Activated CD8-positive, alpha-beta memory T cell treated with anti-CD3 and anti-CD28 coated beads for 4 hours (primary cell): ENCODE measurements at regions not wholly inside any gene's neighbourhood (a gene's known extent, or its start where the extent isn't known, plus 50 kb on each side); places are given as distances from the start of the nearest gene placed in this dataset.

Experiments
- DNase-seq, 2 donors: peaks; one replicate each; pipeline ENCODE4 v3.0.0-alpha.2; 2020; ENCODE audit warnings: low read depth in 2 of 2

DNA sequence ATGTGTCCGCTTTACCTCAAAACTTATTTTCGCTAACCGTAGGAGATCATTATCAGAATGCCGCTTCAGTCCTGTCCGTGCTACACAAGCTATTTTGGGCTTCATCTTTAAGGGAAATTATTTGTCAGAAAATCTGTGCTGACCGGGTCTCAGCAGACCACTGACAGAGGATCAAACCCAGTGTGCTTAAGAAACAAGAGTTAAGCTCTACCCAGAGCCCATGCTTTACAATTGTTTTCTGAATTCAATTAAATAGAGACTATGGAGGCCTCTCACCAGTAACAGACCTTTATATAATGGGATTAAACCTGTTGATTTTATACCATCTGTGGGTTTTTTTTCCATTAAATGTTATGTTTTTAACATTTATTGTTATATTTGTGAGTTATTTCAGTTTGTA lies 1956.7 kb upstream of the PIK3C3 start:
- DNase-seq, result no peak

DNA sequence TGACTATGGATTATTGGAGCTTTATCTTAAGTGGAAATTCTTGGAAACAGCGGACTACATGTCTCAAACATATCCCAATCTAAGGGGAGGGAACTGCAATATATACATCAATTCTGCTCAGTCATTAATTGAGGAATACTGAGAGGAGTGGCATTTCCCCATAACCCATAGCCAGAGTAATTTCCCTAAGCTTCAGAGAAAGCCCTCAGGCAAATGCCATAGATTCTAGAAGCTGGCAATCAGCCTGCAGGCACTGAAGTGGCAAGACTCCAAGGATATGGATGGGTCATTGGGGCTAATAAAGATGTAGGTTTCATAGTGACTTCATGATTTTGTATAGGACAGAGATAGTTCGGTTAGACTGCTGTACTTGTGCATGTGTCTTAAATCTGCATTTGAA lies 1960.5 kb upstream of the PIK3C3 start:
- no peak for DNase-seq

DNA sequence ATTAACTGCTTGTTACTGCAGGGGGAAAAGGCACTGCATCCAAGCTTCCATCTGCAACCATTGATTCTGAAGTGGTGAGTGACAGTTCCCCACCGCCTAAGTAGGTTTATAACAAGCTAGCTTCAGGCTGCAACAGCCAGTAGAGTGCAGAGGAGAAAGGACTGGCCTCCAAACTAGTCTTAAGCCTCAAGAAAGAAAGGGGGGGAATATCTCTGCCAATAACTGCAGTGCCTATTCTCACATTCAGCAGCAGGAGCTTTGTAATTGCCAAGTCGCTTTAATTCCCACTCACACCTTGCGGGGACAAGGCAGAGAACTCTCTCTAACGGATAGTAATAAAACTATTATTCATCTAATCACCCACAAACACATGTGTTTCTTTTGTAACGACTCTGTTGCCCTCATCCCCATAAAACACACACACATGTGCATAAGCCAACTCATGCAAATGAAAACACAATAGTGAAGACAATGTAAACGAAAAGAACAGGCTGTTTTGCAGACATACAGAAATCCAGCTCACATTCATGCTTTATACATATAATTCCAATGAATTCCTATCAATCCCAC lies 1963.3 kb upstream of the PIK3C3 start:
- DNase-seq, result no peak

DNA sequence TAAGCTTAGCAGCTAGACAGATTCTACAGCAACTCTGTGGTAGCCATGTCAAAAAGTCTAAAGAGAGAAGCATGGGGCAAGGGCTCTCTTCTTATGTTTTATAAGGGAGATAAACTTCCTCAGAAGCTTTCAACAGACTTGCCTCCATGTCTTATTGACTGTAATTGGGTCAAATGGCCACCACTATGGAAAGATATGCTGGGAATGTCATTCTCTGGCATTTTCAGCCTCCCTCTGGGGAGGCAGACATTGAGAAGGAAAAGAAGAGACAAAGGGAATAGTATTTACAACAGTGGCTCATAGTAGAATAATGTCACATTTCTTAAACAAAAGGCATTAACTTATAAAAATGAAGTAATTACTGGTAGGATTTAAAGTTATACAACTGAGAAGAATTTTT lies 1964.5 kb upstream of the PIK3C3 start:
- DNase-seq, result no peak

DNA sequence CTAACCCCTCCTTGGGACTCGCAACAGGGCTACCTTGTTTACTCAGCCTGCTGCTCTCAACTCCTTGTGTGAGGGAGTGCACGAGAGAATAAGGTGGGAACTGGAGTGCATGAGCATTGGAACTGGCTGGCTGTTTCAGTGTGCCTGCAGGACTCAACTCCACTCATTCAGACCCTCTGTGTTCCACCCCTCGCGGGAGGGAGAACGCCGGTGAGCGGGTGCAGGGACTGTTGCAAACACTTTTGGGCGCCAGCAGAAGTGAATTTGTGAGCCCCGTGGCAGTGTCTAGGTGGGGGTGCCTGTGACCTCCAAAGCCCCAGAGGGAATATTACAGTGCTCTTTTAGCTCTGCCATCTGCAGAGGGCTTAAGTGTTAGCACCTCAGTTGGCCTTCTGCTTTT lies 1978.3 kb upstream of the PIK3C3 start:
- no peak for DNase-seq

DNA sequence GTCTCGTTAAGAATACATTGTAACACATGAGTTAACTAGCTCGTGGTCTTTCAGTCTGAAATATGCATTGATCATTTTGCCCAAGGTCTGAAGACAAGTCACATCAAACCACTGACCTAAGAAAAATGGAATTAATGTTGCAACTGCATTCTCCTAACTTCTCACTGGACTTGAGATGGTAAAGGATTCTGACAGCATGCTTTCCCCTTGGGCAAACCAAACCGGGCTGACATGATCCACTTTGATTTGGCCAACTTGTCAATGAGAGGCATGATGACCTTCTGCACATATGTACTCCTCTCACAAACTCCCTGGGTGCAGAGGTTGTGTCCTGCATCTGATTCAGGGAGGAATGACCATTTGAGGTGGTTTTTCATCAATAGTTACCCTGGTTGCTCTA lies 1982.5 kb upstream of the PIK3C3 start:
- DNase-seq, result no peak

DNA sequence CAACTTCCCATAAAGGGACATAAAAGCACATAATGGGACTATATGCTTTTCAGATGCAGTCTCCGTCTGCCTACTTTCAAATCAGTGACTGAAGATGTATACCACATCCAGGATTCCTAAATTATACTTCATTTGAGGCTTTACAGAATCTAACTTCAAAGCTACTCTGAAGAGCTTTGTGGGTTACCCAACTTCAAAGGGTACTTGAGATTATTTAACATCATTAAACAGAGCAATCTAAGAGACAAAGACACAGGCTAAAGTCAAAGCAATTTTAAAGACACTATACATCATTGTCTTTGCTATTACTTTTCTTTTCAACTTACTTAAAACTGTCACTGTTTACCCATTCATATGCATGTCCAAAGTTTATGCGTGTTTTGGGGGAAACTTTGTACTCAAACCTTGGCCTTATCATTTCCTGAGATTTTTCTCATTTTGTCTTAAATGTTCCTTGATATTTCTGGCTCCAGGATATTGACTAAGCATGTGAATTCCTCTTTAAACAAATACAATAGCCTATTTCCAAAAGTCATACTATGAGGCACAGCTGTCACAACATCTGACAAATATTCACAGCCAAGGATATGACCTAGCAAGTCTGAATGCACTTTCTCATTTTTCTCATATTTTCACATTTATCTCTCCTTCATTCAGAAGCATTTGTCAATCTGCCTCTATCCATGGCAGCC lies 1985.1 kb upstream of the PIK3C3 start:
- no peak for DNase-seq

DNA sequence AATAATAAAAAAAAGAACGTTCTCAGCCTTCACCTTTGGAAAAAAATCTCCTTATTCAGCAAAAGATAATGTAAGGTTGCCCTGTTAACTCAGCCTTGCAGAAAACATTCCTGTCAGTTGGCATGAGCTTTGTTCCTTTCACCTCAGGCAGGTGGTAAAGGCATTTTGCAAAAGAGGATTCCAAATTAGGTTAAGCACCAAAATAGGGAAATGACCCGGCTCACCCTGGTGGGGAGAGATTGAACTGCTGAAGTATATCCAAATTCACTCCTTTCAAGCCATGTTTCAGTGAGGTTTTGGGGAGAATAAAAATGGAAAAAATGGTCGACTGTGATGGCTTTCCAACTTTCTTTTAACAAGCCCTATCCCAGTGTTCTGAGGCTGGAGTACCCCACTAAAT lies 1988.8 kb upstream of the PIK3C3 start:
- no peak for DNase-seq

DNA sequence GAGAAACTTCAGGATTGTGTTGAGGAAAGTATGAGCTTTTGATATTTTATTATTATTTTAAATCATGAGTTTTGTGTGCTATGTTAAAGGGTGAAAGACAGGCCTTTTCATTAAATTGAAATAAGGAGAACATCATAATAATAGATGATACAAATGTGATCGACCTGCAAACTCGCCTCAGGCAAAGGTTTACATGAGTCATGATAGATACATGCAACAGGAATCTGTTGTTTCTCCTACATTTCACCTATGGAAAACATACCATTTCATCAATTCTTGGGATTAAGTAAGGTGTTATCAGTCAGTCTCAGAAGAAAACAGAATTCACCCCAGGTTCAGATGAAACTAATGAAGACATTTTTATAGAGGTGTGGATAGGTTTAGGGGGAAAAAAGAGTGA lies 1992.5 kb upstream of the PIK3C3 start:
- no peak for DNase-seq

DNA sequence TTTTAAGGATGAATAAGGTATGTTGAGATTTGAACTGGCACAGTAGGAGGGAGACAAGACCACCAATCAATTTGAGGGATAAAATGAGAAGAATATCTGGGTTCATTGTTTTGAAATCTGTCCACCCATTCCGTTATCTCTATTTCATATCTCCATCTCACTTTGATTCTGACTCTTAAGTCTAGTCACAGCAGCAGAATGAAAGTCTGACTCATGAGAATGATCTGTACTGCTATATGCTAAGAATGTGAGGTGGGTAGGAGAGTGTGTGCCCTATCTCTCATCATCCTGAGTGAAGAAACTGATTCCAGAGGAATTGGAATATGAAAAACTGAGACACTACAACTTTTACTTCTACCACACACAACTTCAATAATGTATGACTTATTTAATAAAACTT lies 1994.5 kb upstream of the PIK3C3 start:
- DNase-seq, result no peak

DNA sequence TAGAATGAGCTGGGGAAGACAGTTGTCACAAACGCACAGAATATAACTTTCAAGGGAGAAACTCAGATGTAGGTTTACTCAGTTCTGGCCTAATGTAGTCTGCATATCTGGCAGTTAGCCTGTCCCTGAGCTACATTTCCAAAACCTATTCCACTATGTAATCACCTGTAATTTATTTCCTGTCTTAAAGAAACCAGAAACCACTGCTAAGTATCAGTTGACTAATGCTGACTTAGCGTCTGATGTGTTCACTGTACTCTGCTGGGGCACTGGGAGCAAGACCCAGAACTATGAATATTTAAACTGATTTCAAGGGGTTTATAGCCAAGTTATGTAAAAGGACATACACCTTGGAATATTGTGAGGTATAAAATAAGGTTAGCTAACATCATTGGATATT lies 1995.2 kb upstream of the PIK3C3 start:
- no peak for DNase-seq

DNA sequence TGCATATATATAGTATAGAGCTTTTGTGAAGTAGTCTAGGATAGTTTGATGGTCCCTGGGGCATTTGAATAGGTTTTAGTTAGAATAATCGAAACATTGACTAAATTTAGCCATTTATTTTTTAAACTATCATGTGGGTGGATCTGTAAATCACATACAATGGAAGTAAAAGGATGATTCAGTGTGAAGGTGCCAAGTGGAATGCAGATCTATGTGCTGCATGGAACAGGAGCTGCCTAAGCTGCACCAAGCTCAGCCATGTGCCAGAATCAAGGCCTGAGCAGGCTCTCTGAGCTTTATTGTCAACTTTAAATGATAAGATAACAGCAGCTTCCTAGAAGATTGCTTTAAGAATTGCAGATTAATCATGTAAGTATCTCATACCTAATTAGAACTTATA lies 1996.2 kb upstream of the PIK3C3 start:
- no peak for DNase-seq

DNA sequence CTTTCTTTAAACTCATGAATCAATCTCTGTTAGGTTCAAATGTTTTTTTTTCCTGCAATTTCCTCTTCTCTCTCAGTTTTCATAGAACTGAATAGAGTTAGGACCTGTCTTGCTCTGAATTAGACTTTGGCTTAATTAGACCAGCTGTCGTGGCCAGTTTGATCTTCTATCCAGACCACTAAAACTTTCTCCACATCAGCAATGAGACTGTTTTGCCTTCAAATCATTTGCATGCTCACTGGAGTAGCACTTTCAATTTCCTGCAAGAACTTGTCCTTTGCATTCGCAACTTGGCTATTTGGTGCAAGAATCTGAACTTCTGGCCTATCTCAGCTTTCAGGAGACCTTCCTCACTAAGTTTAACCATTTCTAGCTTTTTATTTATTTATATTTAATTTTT lies 2002.2 kb upstream of the PIK3C3 start:
- no peak for DNase-seq

DNA sequence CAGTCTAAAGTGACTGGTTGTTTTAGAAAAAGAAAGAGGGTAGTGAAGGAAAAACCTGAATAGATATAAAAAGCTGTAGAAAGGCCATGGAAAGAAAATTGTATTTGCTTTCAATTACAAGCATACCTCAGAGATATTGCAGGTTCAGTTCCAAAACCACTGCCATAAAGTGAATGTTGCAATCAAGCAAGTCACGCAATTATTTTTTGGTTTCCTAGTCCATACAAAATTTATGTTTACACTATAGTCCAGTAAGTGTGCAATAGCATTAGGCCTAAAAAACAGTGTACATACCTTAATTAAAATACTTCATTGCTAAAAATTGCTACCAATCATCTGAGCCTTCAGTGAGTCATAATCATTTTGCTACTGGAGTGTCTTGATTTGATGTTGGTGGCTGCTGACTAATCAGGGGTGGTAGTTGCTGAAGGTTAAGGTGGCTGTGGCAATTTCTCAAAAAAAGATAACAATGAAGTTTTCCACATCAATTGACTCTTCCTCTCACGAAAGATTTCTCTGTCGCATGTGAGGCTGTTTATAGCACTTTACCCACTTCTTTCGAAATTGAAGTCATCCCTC lies 2003.8 kb upstream of the PIK3C3 start:
- DNase-seq, result no peak

DNA sequence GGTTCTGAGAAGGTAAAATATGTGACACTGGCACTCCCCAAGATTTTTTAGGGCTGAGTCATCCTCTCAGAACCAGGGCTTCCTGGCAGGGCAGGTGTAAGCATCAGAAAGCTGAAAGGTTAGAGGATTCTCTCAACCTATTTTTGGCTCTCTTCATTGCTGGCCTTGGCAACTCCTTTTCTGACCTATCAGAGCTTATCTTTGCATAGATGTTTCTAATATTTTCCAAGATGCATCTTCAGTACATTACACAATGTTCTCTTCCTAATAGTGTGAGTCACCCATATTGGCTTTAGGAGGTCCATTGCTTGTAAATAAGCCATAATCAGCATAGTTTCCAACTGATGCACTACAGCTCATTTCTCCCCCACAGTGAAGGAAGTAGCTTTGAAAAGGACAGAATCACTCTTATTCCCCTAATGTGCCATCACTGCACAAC lies 2008.4 kb upstream of the PIK3C3 start:
- no peak for DNase-seq

DNA sequence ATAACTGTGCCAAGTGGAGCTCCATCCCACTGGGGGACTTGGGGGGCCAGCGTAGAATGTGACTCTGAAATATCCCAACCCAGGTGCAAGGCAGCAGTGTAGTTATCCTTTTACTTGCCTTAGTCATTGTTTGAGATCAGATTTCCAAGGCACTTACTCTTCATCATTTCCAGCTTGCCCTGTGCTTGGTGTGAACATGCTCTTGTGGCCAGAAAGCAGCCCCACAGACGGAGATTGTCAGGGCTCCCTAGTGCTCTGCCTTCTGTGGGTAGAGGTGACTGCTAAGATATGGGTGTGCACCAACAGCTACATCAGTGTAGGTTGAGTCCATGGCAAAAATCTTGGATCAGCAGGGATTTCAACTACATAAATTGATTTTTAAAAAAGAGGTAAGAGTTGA lies 2010.0 kb upstream of the PIK3C3 start:
- DNase-seq, result no peak

DNA sequence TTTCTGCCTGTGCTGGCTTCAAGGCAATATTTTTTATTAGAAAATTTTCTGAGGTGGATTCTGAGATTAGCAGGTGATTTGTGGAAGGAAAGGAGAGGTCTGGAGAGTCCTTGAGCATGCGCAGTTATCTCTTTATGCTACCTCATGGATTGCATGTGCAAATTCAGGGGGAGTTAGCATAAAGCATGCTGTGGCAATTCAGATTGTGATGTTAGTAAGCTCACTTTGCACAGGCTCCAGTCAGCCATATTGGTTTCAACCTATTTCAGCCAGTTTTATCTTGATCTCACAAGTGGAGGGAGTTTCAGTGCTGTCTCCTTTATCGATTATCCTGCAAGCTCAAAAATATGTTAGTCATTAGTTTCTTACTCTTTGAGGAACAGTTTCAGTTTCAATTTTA lies 2012.3 kb upstream of the PIK3C3 start:
- no peak for DNase-seq

DNA sequence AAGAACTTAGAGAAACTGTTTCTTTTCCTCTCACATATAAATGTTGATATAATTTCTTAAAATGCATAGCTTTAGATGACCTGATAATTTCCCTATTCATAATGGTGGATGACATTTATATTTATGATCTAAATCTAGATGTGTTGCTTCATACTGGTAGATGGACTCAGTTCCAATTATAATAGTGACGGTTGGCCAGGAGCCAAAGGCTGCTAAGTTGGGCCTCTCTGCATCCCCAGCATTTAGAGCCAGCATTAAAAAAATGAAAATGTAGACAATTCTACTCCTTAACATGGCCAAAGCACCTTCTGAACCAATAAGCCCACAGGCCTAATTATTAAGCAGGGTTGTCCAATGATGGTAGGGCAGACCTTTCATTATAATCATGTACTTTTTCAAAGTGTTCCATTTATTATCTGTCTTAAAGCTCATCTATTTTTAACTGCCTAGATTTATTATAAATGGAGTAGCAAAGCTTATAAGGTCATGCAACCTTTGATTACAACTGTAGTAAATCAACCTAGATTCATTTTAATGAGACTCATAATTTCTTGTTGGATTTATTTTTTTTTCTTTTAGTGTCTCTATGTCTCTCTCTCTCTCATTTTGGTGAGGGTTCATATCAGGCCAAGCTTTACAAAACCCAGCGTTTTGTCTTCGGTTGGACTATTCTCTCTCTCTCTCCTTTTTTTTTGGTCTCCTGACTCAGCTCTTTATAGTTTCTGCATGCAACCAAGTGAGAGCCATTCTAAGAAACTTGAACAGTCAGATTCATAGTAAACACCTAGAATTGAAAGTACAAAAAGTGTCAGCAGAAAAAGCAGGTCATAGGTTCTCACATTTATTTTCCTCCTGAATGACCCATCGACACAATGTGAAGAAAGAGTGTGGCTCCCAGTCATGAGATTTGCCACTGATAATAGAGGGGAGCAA lies 2016.1 kb upstream of the PIK3C3 start:
- DNase-seq, result no peak

DNA sequence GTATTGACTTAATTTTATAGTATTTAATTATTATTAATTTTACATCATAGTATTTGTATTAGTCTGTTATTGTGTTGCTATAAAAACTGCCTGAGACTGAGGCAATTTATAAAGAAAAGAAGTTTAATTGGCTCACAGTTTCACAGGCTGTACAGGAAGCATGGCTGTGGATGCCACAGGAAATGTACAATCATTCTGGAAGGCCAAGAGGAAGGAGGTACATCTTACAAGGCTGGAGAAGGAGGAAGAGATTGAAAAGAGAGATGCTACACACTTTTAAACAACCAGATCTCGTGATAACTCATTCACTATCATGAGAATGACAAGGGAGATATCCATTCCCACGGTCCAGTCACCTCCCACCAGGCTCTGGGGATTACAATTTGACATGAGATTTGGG lies 2019.4 kb upstream of the PIK3C3 start:
- DNase-seq, result no peak

DNA sequence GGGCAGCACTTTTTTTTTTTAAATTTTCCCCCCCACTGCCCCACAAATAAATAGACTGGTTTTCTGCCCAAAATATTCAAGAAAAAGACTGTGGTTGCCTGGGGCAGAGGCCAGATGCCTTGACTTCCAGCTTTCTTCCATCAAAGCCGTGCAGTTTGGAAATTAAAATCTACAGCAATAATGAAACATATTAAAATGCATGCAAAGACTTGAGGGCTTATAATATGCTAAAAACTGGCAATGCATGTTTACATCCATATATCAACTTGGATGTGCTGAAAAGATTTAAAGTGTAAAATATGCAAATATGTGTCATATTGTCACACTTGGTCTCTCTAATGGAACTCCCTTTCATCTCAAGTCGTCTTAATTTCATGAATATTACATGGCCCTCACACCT lies 2036.2 kb upstream of the PIK3C3 start:
- DNase-seq, result no peak

DNA sequence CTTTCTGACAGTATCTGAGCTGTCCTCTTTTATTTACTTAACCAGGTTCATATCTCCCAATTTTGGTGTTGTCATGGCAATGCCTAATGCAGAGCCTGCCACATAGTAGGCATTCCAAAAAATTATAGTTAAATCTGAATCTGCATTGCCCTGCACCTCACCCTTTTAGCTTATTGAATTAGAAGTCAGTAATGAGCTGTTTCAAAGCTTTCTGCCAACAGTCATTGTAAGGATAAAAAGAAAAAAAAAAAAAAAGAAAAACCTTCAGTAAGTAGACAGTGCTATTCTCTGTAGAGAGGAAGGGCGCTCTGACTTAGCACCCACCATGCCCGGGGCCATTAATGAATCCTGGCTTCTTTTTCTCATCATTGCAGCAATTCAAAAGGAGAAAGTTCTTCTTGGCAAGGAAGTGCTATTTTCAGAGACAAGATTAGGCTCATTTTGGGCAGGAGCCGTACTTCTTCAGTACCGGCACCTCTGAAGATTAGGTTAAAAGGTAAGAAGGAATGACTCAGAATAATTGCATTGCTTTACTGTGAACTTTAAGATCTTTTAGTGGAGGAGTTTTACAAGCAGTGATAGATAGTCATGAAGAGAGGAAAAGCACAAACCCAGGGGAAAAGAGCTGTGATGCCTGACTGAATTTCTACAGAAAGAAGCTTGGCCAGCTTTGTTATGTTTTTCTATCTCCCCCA lies 2041.2 kb upstream of the PIK3C3 start:
- no peak for DNase-seq

DNA sequence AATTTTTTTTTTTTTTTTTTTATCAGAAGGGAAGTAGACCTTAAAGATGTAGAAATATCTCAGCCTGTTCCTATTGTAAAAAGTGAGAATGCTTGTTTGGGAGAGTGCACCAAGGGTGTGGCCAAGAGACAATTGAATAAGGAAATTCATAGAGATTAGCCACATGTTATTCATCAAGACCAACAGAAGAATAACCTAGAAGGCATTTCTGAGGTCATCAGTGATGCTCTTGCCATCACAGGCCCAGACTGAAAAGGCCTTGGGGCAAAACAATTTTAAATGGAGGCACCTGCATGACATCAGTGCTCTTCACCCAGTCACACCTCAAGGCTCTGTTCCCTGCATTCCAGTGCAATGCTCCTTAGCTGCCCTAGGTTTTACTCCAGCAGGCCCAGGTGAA lies 2043.3 kb upstream of the PIK3C3 start:
- DNase-seq, result no peak
